HG02852 (cell line): ENCODE measurements at regions not wholly inside any gene's neighbourhood (a gene's known extent, or its start where the extent isn't known, plus 50 kb on each side); places are given as distances from the start of the nearest gene placed in this dataset.

Source experiments
- ATAC-seq: cut with Tn5 transposase; IDR thresholded peaks from one replicate; pipeline ENCODE4 v1.9.1; 2021; ENCODE audit warnings: mild to moderate bottlenecking, moderate library complexity; ENCODE audit not compliant: unreplicated experiment

GRCh38 chr9:90948156-90948555 is 146.5 kb downstream of the SYK start:
- ATAC-seq = no peak

DNA sequence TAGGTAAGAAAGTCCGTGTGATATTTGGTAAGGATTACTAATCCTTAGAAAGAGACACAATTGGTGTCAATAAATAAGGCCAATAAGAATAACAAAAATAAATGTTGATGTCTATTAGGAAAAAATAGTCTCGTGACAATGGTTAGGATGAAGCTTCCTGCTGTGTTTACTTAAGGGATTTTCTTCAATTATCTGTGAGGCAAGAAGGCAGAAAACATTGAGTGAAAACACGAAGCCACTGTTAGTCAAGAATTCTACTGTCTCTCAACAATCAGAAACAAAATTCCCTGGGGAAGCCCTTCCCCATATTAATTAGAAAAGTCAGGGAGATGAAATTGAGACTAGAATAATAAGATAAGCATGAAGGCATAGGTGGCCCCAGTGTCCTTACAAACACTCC is 149.0 kb downstream of the SYK start:
- no peak for ATAC-seq

- no peak for ATAC-seq
Observed at GRCh38 chr9:90953200-90953599, 151.6 kb downstream of the SYK start.

GRCh38 chr9:90953805-90954204 is 152.2 kb downstream of the SYK start:
- ATAC-seq = no peak

- ATAC-seq = no peak
Observed at GRCh38 chr9:90956026-90956810, 154.6 kb downstream of the SYK start.

- ATAC-seq = no peak
Observed at GRCh38 chr9:90958328-90958727, 156.7 kb downstream of the SYK start.

- ATAC-seq = no peak
Observed at GRCh38 chr9:90960941-90961340, 159.3 kb downstream of the SYK start.

GRCh38 chr9:90961375-90961774 is 159.8 kb downstream of the SYK start:
- no peak for ATAC-seq

GRCh38 chr9:90964101-90965020 is 162.7 kb downstream of the SYK start:
- ATAC-seq = no peak

DNA sequence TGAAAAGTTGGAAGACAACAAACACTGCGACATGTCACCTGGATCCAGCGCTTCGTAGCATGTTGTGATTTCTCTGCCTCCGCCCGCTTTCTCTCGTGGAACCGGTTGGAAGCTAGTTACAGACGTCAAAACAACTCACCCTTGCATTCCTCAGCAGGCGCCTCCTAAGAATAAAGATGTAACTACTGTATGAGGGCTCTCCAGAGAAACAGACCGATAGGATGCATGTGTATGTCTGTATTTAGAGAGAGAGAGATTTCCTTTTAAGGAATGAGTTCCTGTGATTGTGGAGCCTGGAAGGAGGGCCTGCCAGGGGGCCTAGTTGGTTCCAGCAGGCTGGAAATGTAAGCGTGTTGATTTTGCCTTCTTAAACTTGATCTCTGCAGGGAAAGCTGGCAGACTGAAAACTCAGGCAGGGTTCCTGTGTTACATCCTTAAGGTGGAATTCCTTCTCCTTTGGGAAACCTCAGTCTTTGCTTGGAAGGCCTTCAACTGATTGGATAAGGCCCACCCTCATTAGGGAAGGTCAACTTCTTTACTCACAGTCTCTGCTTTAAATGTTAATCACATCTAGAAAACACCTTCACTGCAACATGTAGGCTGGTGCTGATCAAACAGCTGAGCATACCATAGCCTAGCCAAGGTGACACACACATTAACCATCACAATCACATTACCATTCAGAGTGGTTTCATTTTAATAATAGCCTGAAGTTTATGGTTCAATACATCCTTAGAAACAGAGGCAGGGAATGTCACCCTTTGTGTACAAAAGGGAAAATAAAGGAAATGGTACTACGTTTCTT is 163.8 kb downstream of the SYK start:
- ATAC-seq = no peak

DNA sequence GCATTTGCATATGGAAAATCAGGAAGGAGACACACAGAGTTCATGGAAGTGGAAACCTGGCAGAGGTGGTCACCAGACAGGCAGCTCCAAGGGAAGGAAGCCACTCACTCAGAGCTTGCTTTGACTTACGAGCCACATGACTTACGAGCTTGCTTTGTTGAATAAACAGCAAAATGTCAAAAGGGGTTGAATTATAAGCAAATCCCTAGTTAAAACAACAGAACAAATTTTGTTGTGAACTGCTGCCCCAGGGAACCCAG is 164.3 kb downstream of the SYK start:
- no peak for ATAC-seq

DNA sequence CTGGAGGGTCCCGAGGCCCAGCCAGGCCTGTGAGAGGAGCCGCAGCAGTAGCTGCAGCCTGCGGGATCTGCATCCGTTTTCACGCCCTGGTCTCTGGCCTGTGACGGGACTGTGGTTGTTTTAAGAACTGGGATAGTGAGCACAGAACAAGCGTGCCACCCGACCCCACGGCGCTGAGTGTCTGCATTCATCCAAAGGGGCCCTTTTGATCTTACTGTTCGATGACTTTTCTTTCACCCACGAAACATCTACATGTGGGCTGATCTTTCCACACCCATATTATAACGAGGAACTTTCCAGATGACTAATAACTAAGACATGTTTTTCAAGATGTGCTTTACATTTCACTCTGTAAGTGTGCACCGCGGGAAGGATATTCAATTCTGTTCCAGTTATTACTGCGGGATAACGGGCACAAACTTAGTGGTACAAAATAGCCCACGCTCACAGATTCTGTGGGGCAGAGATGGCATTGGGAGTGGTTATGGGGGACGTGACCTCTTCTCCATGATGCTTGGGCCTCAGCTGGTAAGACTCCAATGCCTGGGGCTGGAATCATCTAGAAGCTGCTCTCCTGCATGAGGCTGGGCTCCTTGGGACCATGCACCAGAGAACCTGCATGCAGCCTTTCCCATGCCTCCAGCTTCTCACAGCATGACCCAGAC is 165.0 kb downstream of the SYK start:
- no peak for ATAC-seq

DNA sequence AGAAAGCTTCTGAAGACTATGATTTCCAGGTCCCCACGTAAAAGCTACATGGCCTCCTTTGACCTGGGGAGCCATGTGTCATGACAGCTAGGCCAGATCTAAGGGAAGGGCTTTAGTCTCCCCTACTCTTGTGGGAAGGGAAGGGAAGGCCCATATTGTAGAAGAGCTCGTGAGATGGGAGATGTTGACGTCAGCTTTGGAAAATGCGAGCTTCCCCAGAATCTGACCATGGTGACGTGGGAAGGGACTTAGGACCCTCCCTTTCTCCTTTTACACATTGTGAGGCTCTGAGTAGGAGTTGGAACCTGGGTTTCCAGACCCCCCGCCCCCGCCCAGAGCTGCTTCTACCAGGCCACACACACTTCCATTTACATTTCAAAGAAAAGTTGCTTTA is 165.5 kb downstream of the SYK start:
- no peak for ATAC-seq

GRCh38 chr9:90969021-90969675 is 167.5 kb downstream of the SYK start:
- ATAC-seq = no peak

GRCh38 chr9:90970608-90971007 is 169.0 kb downstream of the SYK start:
- ATAC-seq = no peak

DNA sequence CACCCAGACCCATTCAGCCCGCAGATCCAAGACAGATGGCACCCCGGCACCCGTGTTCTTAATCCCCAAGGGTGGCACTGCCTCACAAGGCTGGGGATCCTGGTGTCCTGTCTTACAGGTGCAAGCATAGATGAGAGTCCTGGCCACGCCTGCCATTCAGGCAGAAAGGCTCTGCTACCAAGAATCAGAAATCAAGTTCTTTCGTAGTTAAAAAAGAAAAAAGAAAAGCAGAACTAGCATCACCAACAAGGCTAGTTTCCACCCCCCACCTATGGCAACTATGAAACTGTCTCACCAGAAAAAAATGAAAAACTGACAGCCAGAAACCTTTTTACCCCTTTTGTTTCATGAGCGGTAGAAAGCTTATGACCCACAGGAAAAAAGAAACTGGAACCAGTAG is 170.4 kb downstream of the SYK start:
- no peak for ATAC-seq

GRCh38 chr9:90974016-90974415 is 172.4 kb downstream of the SYK start:
- ATAC-seq = no peak

DNA sequence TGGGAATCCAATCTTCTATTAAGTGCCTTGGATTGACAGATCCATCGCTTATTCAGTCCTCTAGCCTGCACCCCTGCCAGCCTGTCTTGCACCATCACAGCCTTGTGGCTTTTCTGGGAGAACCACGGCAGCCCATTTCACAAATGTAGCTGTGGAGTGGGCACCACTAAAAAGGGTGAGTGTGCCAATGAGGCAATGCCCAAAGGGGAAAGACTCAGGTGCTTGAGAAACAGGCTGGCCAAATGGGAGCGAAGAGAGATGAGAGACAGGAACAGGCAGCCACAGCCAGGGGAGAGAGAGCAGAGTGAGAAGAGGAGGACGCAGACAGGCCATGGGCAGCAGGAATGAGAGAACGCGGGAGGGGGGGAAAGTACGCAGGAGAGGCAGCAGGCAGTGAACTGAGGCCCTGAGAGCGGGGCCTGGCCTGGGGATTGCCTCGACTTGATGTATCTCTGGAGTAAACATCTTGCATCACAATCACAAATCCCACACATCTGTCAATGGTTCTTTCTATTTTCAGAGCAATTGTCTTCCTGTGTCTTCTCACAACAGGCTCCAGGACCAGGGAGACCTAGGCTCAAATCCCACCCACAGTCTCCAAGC is 173.1 kb downstream of the SYK start:
- ATAC-seq = no peak

GRCh38 chr9:90975781-90976538 is 174.3 kb downstream of the SYK start:
- ATAC-seq = no peak
